ENCODE measurements at regions not wholly inside any gene's neighbourhood (a gene's known extent, or its start where the extent isn't known, plus 50 kb on each side); places are given as distances from the start of the nearest gene placed in this dataset.

GRCh38 chr2:221752781-221753180 is 180.7 kb upstream of the EPHA4 start:
- no peak overlapping the region for H3K4me3 ChIP-seq
- DNase-seq (ENCODE audit: low spot score): no peak
- no peak for TF ChIP-seq CTCF (IDR thresholded peaks at IDR 0.05)
- no peak overlapping the region for H3K27ac ChIP-seq

GRCh38 chr2:221750316-221750715 is 178.2 kb upstream of the EPHA4 start:
- Histone ChIP-seq H3K4me3 (no peak overlapping the region), H3K27ac (no peak overlapping the region)
- DNase-seq (ENCODE audit: low spot score): no peak
- TF ChIP-seq CTCF (IDR thresholded peaks at IDR 0.05): no peak

GRCh38 chr2:221747289-221747972 is 175.3 kb upstream of the EPHA4 start:
- TF ChIP-seq CTCF (IDR thresholded peaks at IDR 0.05): no peak

GRCh38 chr2:221741496-221742211 is 169.6 kb upstream of the EPHA4 start:
- Histone ChIP-seq H3K27ac (no peak overlapping the region), H3K4me3 (no peak overlapping the region)
- no peak for TF ChIP-seq CTCF (IDR thresholded peaks at IDR 0.05)
- no peak for DNase-seq (ENCODE audit: low spot score)

More at GRCh38 chr2:221747289-221747972, 175.3 kb upstream of the EPHA4 start:
- Histone ChIP-seq H3K27ac (no peak overlapping the region), H3K4me3 (no peak overlapping the region)
- DNase-seq (ENCODE audit: low spot score): no peak

- Histone ChIP-seq H3K27ac (no peak overlapping the region), H3K4me3 (no peak overlapping the region)
- no peak for TF ChIP-seq CTCF (IDR thresholded peaks at IDR 0.05)
- DNase-seq (ENCODE audit: low spot score): no peak
These were observed 159.5 kb upstream of the EPHA4 start for GRCh38 chr2:221731432-221732145.

- no peak overlapping the region for H3K27ac ChIP-seq
- TF ChIP-seq CTCF (IDR thresholded peaks at IDR 0.05): no peak
- H3K4me3 ChIP-seq: no peak overlapping the region
- no peak for DNase-seq (ENCODE audit: low spot score)
These were observed 154.9 kb upstream of the EPHA4 start for GRCh38 chr2:221726894-221727513.

All from coronary artery (tissue), 2 donors.